Muscle layer of duodenum (tissue), 2 donors: ENCODE measurements at regions not wholly inside any gene's neighbourhood (a gene's known extent, or its start where the extent isn't known, plus 50 kb on each side); places are given as distances from the start of the nearest gene placed in this dataset.

Source experiments
- H3K27ac ChIP-seq: one replicate; pipeline ENCODE4 v1.7.0; 2013; ENCODE audit warnings: mild to moderate bottlenecking, low read length
- H3K27me3 ChIP-seq: one replicate; pipeline ENCODE4 v1.7.0; 2013; ENCODE audit warnings: low read depth, mild to moderate bottlenecking, control low read depth, low read length
- H3K36me3 ChIP-seq, 2 donors: one replicate each; pipeline ENCODE4 v1.7.0; 2013; ENCODE audit warnings: low read length in 2 of 2, control low read depth in 1 of 2, mild to moderate bottlenecking in 1 of 2; ENCODE audit not compliant: insufficient read depth in 2 of 2, control insufficient read depth in 1 of 2
- H3K4me1 ChIP-seq, 2 donors: one replicate each; pipeline ENCODE4 v1.7.0; 2013; ENCODE audit warnings: low read length in 2 of 2, mild to moderate bottlenecking in 2 of 2, control low read depth in 1 of 2, moderate library complexity in 1 of 2; ENCODE audit not compliant: insufficient read depth in 2 of 2, control insufficient read depth in 1 of 2
- H3K4me3 ChIP-seq, 2 donors: one replicate each; pipeline ENCODE4 v1.7.0; 2013; ENCODE audit warnings: low read length in 2 of 2, low read depth in 1 of 2, mild to moderate bottlenecking in 1 of 2
- H3K9me3 ChIP-seq, 2 donors: one replicate each; pipeline ENCODE4 v1.7.0; 2013; ENCODE audit warnings: low read length in 2 of 2, control low read depth in 1 of 2, mild to moderate bottlenecking in 1 of 2; ENCODE audit not compliant: control insufficient read depth in 1 of 2
- donor health status: healthy.

GRCh38 chr13:80844164-80844563 lies 503.2 kb upstream of the SPRY2 start:
- Histone ChIP-seq H3K4me1 (peaks cover 0 to 3% of the 10 kb centered on the region in 2 donors), H3K36me3 (no peaks in the 10 kb centered on the region), H3K27me3 (no peaks in the 10 kb centered on the region), H3K4me3 (no peak overlapping the region), H3K27ac (no peak overlapping the region), H3K9me3 (no peaks in the 10 kb centered on the region)

- Histone ChIP-seq H3K9me3 (no peaks in the 10 kb centered on the region), H3K4me1 (peaks cover 0 to 3% of the 10 kb centered on the region in 2 donors), H3K4me3 (no peak overlapping the region), H3K27ac (no peak overlapping the region), H3K36me3 (no peaks in the 10 kb centered on the region), H3K27me3 (no peaks in the 10 kb centered on the region)
Observed at GRCh38 chr13:80841414-80841813, 500.5 kb upstream of the SPRY2 start.

- Histone ChIP-seq H3K4me3 (no peak overlapping the region), H3K27ac (no peak overlapping the region), H3K36me3 (no peaks in the 10 kb centered on the region), H3K4me1 (peaks cover 0 to 3% of the 10 kb centered on the region in 2 donors), H3K9me3 (no peaks in the 10 kb centered on the region), H3K27me3 (no peaks in the 10 kb centered on the region)
Observed at GRCh38 chr13:80840316-80840976, 499.5 kb upstream of the SPRY2 start.

- Histone ChIP-seq H3K9me3 (peaks cover 0 to 17% of the 10 kb centered on the region in 2 donors), H3K27ac (no peak overlapping the region), H3K27me3 (no peaks in the 10 kb centered on the region), H3K4me1 (no peaks in the 10 kb centered on the region), H3K4me3 (no peak overlapping the region), H3K36me3 (no peaks in the 10 kb centered on the region)
Observed at GRCh38 chr13:80835902-80836301, 495.0 kb upstream of the SPRY2 start.

- Histone ChIP-seq H3K36me3 (no peaks in the 10 kb centered on the region), H3K27ac (no peak overlapping the region), H3K4me3 (no peak overlapping the region), H3K9me3 (peaks cover 6 to 23% of the 10 kb centered on the region in 2 donors), H3K27me3 (no peaks in the 10 kb centered on the region), H3K4me1 (no peaks in the 10 kb centered on the region)
Observed at GRCh38 chr13:80830431-80830830, 489.5 kb upstream of the SPRY2 start.

- no peak overlapping the region for H3K4me3 ChIP-seq
- H3K27me3 ChIP-seq = no peaks in the 10 kb centered on the region
- H3K27ac ChIP-seq = no peak overlapping the region
- no peaks in the 10 kb centered on the region for H3K36me3 ChIP-seq
- H3K9me3 ChIP-seq = peaks cover 6 to 10% of the 10 kb centered on the region in 2 donors
- H3K4me1 ChIP-seq = no peaks in the 10 kb centered on the region
Observed at GRCh38 chr13:80828759-80829158, 487.8 kb upstream of the SPRY2 start.

- no peaks in the 10 kb centered on the region for H3K36me3 ChIP-seq
- peaks cover 4 to 5% of the 10 kb centered on the region in 2 donors for H3K9me3 ChIP-seq
- no peaks in the 10 kb centered on the region for H3K27me3 ChIP-seq
- no peak overlapping the region for H3K27ac ChIP-seq
- no peak overlapping the region for H3K4me3 ChIP-seq
- H3K4me1 ChIP-seq = no peaks in the 10 kb centered on the region
Observed at GRCh38 chr13:80825276-80825675, 484.4 kb upstream of the SPRY2 start.

GRCh38 chr13:80824229-80824628 lies 483.3 kb upstream of the SPRY2 start:
- H3K36me3 ChIP-seq = no peaks in the 10 kb centered on the region
- no peak overlapping the region for H3K4me3 ChIP-seq
- H3K27me3 ChIP-seq = no peaks in the 10 kb centered on the region
- no peaks in the 10 kb centered on the region for H3K9me3 ChIP-seq
- no peaks in the 10 kb centered on the region for H3K4me1 ChIP-seq
- no peak overlapping the region for H3K27ac ChIP-seq

GRCh38 chr13:80823472-80823871 lies 482.5 kb upstream of the SPRY2 start:
- no peaks in the 10 kb centered on the region for H3K4me1 ChIP-seq
- H3K4me3 ChIP-seq = no peak overlapping the region
- H3K36me3 ChIP-seq = no peaks in the 10 kb centered on the region
- H3K27ac ChIP-seq = no peak overlapping the region
- H3K27me3 ChIP-seq = no peaks in the 10 kb centered on the region
- H3K9me3 ChIP-seq = no peaks in the 10 kb centered on the region

GRCh38 chr13:80821466-80821865 lies 480.5 kb upstream of the SPRY2 start:
- H3K4me1 ChIP-seq = no peaks in the 10 kb centered on the region
- H3K36me3 ChIP-seq = no peaks in the 10 kb centered on the region
- peaks cover 0 to 4% of the 10 kb centered on the region in 2 donors for H3K9me3 ChIP-seq
- no peak overlapping the region for H3K27ac ChIP-seq
- no peaks in the 10 kb centered on the region for H3K27me3 ChIP-seq
- H3K4me3 ChIP-seq = no peak overlapping the region

GRCh38 chr13:80817979-80818378 lies 477.1 kb upstream of the SPRY2 start:
- H3K9me3 ChIP-seq = peaks cover 0 to 6% of the 10 kb centered on the region in 2 donors
- no peak overlapping the region for H3K27ac ChIP-seq
- no peaks in the 10 kb centered on the region for H3K4me1 ChIP-seq

GRCh38 chr13:80814541-80814940 lies 473.6 kb upstream of the SPRY2 start:
- no peak overlapping the region for H3K27ac ChIP-seq
- H3K4me1 ChIP-seq = no peaks in the 10 kb centered on the region
- no peak overlapping the region for H3K4me3 ChIP-seq
- H3K9me3 ChIP-seq = peaks cover 0 to 9% of the 10 kb centered on the region in 2 donors
- H3K36me3 ChIP-seq = no peaks in the 10 kb centered on the region
- no peaks in the 10 kb centered on the region for H3K27me3 ChIP-seq

More at GRCh38 chr13:80817979-80818378, 477.1 kb upstream of the SPRY2 start:
- H3K4me3 ChIP-seq = no peak overlapping the region
- no peaks in the 10 kb centered on the region for H3K27me3 ChIP-seq
- H3K36me3 ChIP-seq = no peaks in the 10 kb centered on the region
